ENCODE measurements at regions not wholly inside any gene's neighbourhood (a gene's known extent, or its start where the extent isn't known, plus 50 kb on each side); places are given as distances from the start of the nearest gene placed in this dataset.

DNA sequence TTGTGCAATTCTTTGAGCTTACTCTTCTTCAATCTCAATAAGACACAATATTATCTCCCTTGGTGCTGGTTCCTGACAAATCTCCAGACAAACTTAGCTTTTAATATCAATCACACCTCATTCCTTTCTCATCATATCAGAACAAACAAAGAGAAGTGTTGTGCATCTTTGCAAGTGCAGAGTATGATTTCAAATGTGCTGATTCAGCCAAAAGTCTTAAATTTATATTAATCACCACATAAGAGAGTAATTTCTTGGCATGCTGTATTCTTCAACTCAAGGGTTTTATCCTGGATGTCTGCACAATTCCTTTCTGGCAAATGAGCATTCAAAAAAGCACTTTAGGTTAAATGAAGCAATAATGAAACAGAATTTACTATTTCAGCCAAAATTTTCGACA lies 877.8 kb downstream of the ANKRD7 start:
- H3K4me1 ChIP-seq = no peaks in the 10 kb centered on the region
- TF ChIP-seq CTCF (IDR thresholded peaks at IDR 0.05) (no peak), POLR2A (IDR thresholded peaks at IDR 0.05) (no peak)

GRCh38 chr7:119105381-119105780 lies 880.9 kb downstream of the ANKRD7 start:
- Histone ChIP-seq H3K4me1 (no peaks in the 10 kb centered on the region), H3K9me3 (no peaks in the 10 kb centered on the region), H3K27ac (no peak overlapping the region), H3K27me3 (no peaks in the 10 kb centered on the region), H3K36me3 (no peaks in the 10 kb centered on the region), H3K4me3 (no peak overlapping the region)
- no peak for DNase-seq
- intact Hi-C loops (cut with DNase I; ENCODE audit: low total_unique reads) = no loop called here
- TF ChIP-seq POLR2A (IDR thresholded peaks at IDR 0.05) = no peak
- no peak for TF ChIP-seq CTCF (IDR thresholded peaks at IDR 0.05)

More for the DNA sequence above, 877.8 kb downstream of the ANKRD7 start:
- Histone ChIP-seq H3K36me3 (no peaks in the 10 kb centered on the region), H3K4me3 (no peak overlapping the region), H3K9me3 (no peaks in the 10 kb centered on the region), H3K27me3 (no peaks in the 10 kb centered on the region), H3K27ac (no peak overlapping the region)
- intact Hi-C loops (cut with DNase I; ENCODE audit: low total_unique reads) = no loop called here
- no peak for DNase-seq

DNA sequence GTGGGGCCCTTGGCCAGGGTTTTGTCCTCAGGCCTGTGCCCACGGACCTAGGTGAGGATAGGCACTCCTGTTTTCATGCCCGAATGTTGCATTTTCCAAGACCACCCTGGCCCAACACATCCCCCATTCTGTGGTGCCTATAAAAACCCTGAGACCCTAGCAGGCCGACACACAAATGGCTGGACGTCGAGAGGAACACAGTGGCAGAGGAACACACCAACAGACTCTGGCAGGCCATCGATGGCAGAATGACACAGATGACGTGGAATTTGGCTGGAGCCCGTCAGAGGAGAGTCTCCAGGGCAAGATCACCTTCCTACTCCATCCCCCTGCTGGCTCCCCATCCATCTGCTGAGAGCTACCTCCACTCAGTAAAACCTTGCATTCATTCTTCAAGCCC lies 898.8 kb downstream of the ANKRD7 start:
- no peak overlapping the region for H3K4me3 ChIP-seq
- H3K36me3 ChIP-seq = no peaks in the 10 kb centered on the region
- no peak overlapping the region for H3K27ac ChIP-seq
- DNase-seq = no peak
- no peaks in the 10 kb centered on the region for H3K9me3 ChIP-seq
- no peaks in the 10 kb centered on the region for H3K4me1 ChIP-seq
- H3K27me3 ChIP-seq = no peaks in the 10 kb centered on the region
- no peak for TF ChIP-seq POLR2A (IDR thresholded peaks at IDR 0.05)
- no peak for TF ChIP-seq CTCF (IDR thresholded peaks at IDR 0.05)
- intact Hi-C loops (cut with DNase I; ENCODE audit: low total_unique reads) = no loop called here

DNA sequence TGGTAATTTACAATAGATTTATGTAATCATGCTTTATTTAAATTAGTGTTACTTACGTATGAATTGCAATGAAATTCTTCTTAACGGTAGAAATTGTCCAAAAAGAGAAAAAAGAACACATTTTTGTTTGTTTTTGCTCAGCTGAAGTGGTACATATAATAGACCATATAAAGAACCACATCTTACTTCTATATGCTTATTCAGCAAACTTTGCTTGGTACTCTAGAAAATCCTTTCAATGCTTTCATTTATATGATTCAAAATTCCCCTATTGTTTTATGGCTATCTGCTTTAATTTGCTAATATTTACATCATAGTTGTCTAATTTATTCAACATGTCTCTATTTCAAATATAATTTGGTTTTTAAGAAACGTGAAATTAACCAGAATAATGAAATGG lies 903.2 kb downstream of the ANKRD7 start:
- Histone ChIP-seq H3K4me3 (no peak overlapping the region), H3K36me3 (no peaks in the 10 kb centered on the region), H3K4me1 (no peaks in the 10 kb centered on the region), H3K27me3 (no peaks in the 10 kb centered on the region), H3K9me3 (no peaks in the 10 kb centered on the region), H3K27ac (no peak overlapping the region)
- intact Hi-C loops (cut with DNase I; ENCODE audit: low total_unique reads) = no loop called here
- no peak for DNase-seq
- no peak for TF ChIP-seq CTCF (IDR thresholded peaks at IDR 0.05)
- no peak for TF ChIP-seq POLR2A (IDR thresholded peaks at IDR 0.05)

- Histone ChIP-seq H3K9me3 (no peaks in the 10 kb centered on the region), H3K4me1 (no peaks in the 10 kb centered on the region), H3K27ac (no peak overlapping the region), H3K4me3 (no peak overlapping the region), H3K27me3 (no peaks in the 10 kb centered on the region), H3K36me3 (no peaks in the 10 kb centered on the region)
- no peak for TF ChIP-seq CTCF (IDR thresholded peaks at IDR 0.05)
- TF ChIP-seq POLR2A (IDR thresholded peaks at IDR 0.05) = no peak
- intact Hi-C loops (cut with DNase I; ENCODE audit: low total_unique reads) = no loop called here
- no peak for DNase-seq
Measured at GRCh38 chr7:119132436-119132835, 907.9 kb downstream of the ANKRD7 start.
